CD4-positive, alpha-beta T cell treated with Interleukin-1 beta for 1 hour (primary cell): ENCODE measurements at regions not wholly inside any gene's neighbourhood (a gene's known extent, or its start where the extent isn't known, plus 50 kb on each side); places are given as distances from the start of the nearest gene placed in this dataset.

ENCODE experiments used
- DNase-seq, 2 donors: peaks; one replicate each; pipeline ENCODE4 v3.0.0-alpha.2; 2020 to 2022

DNA sequence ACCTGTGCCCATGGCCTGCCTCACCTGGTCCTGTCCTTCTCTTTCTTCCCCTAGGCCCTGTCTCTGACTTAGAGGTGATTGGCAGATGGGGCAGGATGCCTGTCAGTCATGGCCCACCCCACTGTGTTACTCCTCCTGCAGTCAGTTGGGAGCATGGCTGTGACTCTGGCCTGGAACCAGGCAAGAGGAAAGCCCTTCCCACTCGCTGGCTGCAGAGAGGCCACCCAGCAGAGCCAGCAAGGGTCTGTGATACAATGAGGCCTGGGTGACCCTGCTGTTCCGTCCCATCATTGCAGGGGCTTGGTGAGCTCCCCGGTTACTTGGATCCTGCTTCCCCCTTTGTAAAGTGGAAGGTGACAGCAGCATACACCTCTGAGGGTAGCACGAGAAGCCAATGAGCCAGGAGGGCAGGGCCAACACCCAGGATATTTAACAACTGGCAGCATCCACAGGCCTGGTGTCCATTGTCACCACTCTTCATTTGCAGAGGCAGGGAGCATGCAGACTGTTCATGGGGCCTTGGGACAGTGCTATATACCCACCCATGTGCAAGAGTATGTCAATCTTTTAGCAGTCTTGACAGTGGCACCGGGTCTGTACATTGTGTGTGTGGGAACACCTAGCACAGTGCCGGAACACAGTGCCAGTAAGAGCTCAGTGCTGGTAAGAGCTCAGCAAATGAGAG lies 191.0 kb upstream of the C1orf174 start:
- DNase-seq: no peak

DNA sequence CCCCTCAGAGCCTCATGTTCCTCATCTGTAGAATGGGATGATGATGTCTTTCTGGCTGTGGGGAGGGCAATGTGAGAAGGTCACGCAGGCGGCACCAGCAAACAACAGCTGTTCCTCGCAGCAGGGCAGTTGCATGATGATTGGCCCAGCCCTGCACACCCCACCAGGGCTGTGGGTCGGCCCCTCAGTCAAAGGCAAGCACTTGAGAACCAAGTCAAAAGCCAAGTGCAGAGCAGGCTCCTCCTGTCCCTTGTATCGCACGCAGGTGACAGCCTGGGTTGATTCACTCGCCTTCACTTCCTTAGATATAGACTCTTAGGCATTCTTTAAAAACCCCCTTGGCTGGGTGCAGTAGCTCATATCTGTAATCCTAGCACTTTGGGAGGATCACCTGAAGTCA lies 191.9 kb upstream of the C1orf174 start:
- no peak for DNase-seq

DNA sequence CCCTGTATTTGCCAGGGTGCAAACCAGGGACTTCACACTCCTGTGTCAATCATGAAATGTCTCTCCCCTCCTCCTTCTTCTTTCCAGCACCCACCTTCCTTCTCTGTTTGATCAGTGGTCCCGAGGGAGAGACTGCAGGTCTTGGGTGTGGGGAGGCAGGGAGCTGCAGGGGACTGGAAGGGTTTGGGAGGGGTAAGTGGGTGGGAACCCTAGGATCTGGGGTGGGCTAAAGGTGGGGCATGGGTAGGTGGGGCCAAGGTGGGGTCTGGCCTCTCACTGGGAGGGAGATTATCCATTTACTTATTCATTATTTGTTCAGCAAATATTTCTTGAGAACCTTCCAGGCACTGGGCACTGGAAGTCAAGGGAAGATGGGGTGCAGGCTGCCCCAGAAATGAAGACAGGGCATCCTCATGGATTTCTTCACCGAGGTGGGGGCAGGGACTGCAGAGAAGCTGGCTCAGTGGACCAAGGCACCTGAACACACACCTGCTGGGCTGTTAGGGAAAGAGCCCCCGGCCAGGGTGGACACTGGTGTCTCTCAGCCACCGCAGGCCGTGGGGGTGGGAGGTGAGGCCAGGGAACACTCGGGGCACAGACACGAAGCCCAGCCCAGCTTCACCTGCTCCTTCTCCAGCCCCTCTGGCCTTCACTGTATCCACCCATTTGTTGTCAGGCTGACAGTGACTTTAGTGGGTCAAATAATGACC lies 193.9 kb upstream of the C1orf174 start:
- DNase-seq: no peak

DNA sequence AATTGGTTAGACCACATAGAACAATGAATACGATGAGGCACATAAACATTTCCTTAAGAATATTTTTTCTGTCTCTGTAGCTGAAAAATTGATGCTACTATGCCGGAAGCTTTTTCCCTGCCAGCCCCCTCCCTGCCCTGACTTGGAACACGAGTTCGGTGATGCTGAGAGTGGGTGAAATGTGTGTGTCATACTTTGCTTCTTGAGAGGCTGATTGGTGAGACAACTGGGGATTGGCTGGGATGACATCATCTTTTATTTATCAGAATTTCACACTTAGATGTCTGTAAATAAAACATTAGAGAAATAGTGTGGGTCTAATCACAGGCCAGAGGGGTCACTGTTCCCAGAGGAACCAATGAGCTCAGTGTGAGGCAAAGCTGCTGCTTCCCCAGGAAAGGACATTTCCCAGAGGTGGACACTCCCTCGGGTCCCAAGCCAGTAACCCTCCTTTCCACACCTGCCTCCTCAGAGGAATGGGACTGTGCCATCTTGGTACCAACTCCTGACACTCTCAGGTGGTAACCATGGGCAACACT lies 195.4 kb upstream of the C1orf174 start:
- no peak for DNase-seq

DNA sequence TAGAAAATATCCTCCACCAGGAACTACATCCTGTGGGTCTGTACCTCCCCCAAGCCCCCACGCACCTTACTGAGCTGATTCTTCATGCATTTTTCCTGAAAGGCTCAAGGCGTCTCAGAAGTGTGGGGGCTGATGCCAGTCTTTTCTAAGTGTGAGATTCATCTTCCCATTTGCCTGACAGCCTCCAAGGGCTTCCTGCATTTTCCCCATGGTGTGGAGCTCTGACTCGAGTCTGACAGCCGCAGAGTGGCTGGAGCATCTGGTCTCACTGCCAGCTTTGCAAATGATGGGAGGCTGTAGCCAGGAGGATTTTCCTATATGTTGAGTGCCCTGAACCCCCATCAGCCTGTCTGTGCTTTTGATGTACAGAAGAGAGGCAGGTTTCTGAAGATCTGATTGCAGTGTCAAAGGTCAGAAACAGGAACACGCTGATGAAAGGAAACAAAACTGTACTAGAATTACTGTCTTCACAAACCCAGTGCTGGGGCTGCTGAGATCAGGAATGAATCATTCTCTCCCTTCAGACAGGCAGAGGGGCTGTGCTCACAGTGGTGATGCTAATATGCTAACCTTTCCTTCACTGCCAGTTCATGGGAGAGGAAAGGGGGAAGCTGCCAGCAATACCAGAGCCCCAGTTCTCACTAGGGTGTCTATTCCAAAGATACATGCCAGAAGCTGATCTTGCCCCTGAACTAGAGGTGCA lies 201.5 kb upstream of the C1orf174 start:
- DNase-seq: no peak

DNA sequence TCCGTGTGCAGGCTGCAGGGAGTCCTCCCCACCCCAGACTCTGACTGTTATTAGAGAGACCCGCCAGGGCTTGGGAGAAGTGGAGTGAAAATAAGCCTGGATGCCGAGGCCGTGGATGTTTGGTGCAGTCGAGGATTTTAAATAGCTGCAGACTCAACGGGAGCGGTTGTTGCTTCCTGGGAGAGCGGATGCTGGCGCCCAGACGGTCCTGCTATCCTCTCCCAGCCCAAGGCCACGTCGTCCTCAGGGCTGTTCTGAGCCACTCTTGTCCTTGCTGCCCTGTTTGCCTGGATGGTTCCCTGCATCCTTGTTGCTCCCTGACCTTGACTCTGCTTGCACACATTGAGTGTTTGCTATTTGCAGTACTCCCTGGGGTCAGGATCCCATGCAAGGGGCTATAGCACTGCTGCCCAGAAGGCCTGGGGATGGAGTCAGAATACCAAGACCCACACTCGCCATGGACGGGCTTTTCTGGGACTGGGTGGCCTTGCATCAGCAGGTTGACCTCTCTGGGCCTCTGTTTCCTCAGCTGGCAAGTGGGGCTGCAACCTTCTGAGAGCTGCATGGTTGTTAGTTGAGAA lies 205.3 kb upstream of the C1orf174 start:
- DNase-seq: no peak

DNA sequence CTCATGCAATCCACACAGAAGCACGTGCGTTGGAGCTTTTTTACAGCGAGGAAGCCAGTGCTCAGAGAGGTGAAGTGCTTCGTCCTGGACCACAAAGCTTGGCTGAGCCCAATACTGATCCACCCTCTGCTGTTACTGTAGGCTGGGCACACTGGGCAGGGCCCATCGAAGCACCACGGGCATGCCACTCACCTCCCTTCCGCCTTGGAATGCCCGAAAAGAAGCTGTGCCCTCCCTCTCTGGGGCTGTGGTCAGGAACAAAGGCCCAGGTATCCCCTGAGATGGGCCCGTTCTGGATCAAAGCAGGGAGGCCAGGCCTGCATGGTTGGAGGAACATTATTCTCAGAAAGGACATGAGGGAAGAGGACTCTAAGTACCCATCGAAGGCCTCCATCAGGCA lies 206.7 kb upstream of the C1orf174 start:
- DNase-seq: no peak

DNA sequence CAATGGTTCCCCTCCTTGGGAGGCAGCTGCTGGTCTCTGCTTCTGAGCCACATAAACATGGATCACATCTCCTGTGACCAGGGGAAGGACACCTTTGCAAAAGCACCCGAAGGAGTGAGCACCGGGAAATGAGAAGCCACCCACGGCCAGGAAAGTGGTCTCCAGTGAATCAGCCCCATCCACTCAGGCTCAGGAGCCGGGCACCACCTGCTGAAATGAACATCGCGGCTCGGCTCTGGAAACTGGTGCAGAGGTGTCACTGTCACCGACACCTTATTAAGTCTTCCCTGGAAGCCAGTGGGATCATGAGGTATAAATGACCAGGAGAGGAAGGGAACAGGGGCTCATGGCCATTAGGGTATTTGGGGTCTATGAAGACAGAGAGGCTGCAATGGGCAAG lies 207.2 kb upstream of the C1orf174 start:
- no peak for DNase-seq

DNA sequence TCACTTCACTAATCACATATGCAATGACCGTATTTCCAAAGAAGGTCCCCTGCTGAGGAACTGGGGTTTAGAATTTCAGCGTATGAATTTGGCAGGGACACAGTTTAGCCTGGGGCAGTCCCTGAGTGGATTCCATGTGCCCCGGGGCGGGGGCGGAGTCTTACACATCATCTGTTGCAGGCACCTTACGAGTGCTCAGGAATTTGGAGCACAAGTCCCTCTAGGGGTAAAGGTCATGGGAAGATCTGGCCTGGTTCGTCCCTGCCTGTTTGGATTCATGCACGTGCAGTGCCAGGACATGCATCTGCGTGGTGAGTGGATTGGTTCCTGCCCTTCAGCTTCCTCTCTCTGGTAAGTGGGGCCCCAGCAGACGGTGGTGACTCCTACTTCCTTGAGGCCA lies 208.3 kb upstream of the C1orf174 start:
- no peak for DNase-seq

DNA sequence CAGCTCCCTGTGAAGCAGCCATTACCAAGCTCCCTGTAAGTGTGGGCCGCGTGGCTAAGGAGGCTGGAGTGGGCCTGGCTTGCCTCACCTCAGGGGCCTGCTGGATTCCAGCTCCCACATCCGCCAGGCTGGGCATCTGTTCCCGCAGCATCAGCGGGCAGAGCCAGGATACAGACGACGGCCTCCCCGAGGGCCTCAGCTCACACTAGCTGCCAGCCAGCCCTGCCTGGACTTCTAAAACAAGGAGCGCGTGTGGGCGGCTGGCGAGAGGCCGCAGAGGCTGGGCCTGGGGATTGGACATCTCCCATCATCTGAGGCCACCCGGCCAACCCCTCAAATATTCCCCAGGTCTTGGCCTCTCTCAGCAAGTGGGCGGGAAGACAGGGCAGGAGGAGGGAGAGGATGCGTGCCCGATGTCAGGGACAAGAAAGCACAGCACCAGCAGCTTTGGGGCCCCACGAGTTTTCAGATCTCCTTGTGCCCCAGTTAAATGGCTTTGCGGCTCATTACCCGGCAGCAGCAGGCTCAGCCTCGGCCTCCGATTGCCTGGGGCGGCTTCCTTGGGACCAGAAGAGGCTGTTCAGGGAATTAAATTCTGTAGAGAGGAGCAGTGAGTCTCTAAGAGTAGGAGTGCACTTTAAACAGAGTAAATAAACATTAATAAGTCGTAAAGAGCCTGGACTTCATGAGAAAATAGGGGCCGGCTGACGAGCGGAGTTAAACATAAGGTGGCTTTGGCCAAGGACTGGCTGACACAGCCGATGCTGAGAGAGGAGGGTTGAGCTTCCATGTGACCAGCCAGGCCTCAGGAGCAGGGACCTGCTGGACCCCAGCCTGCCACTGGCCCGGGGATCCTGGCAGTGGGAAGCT lies 208.9 kb upstream of the C1orf174 start:
- DNase-seq: no peak

DNA sequence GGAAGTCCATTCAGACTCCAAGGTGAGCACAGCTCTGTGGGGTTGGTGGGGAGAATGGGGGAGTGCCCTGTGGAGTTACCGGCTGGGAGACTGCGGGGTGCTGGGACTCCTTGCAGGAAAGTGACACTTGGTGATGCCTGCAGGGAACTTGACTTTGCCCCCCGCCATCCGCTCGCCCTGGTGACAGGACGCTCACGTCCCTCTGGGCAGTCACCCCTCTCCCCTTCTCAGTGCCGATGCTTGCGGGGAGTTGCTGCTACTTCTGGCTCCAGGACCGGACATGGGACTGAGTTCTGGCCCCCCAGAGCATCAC lies 209.5 kb upstream of the C1orf174 start:
- DNase-seq: no peak

DNA sequence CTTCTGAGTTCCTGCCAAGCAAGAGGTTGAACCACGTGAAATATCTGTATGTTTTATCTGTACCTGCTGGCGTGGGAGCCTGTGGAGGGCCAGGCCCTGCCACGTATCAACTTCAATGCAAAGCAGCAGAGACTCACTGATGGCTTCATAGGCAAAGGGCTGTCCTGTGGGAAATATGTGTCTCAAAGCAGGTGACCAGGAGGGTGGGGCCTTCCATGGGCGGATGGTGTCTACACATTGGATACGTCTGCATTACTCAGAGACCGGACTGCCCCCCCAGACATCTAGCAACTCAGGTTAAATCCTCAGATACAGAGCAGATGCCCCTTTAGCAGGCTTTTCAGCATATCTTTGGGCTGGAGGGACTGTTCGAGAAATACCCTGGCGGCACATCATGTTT lies 210.8 kb upstream of the C1orf174 start:
- no peak for DNase-seq

DNA sequence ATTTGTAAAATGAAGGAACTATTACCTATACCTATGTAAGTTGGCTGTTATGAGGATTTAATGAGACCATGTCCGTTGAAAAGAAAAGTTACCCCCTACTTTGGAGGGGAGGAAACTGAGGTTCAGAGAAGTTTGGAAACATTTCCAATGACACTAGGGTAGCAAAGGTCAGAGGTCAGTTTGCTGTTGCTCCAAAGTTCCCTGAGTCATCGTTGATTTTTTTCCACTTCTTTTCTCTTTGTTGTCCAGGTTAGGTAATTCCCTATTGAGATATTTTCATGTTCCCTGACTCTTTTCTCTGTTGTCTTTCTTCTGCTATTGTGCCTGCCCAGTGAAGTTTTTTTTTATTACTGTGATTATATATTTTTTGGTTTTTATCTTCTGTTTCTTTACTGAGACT lies 213.8 kb upstream of the C1orf174 start:
- DNase-seq: no peak

DNA sequence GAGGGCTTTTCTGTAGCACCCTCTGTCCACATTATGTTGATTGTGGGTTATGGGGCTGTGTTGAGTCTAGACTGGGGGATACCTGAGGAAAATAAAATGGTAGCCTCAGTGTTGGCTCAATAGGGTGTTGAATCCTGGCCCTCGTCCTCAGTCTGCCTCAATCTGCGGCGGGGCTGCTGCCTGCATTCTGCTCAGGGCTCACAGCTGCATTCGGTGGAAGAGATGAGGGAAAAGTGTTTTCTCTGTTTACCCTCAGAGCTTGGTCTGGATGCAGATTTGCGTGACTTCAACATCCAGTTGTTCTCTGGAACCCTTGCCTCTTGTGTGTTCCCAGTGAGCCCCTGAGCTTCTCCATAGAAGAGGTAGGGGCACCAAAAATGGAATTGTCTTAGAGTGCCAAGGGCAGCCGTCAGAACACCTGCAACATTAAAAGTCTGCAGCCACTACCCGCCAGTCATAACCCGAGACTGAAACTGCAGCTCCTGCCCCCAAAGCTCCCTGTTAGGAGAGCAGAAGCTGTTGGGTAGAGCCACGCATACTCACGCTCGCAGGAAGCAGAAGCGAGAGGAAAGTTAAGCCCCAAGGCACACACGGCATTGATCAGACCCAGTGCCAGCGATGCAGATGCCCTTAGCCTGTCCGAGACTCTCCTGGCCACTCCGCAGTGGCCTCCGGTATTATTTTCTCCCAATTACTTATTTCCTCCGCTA lies 215.3 kb upstream of the C1orf174 start:
- no peak for DNase-seq

DNA sequence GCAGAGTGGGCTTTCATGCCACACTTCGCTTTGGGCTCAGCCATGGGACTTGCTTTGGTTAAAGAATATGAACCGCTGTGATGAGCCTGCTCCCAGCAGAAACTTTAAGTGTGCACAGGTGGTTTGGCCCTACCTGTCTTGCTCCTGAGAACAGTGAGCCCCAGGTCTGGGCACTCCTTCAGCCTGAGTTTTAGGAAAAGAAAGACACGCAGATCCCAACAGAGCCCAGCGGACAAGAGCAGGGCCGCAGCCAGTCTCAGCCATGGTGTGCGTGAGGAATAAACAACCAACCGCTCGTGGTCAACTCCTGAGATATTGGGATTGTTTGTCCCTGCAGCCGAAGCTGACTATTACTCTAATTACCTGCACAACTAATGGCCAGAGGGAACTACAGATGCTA lies 217.1 kb upstream of the C1orf174 start:
- DNase-seq: no peak

DNA sequence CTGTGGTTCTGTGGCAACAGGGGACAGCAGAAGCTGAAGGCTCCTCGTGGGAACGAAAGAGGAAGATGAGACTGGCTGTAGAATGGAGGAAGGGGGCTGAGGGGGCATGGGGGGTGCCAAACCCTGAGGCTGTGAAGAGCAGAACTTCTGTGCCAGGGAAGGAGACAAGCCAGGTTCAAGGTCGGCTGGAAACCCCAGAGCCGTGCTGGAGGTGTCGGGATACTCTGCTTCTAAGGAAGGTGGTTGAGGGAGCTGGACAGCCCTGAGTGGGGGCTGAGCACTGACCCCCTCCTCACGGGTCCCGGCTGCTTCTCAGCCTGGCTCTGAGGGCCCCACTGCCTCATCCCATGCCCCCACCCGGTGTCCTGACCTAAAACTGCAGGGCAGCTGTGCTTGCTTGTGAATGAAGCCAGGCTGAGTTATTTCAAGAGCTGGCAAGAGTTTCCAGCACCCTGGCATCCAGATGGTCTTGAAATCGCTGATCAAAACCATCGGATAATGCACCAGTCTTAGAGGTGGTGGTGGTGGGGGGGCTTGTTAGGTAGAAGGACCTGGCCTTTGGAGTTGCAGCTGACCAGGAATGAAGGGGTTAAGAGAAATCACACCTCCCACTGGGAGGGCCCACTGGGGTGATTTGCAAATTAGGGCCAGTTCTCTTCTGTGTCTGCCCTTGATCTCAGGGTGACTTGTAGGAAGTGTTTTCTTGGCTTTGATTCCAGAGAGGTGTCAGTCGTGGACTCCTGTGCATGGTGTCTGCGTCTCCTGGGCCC lies 218.9 kb upstream of the C1orf174 start:
- no peak for DNase-seq

DNA sequence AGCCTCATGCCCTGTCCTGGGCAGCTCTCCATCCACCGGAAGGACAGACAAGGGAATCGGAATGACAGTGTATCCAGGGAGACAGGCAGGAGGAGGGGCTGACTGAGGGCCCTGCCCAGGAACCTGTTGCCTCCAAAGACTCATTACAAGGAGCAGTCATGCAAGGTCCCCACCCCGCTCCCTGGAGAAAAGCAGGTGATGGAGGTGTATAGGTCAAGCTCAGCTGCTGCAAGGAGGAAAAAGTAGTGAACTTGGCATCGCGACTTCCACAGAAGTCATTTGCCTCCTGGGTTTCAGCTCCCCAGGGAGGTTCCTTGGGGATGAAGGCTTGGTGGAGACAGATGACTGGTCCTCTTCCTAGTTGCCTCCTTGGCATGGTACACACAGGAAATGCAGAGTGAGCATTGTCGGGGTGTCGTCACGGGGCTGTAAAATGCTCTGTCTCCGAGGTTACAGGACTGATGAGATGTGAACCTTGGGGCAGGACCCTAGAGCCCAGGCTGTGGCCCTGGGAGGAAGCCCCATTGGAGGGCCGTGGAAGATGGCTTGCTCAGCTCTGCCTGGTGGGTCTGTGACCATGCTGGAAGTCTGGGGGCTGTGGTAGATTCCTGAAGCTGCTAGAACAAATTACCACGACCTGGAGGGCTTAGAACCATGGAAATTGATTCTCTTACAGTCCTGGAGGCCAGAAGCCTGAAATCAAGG lies 219.6 kb upstream of the C1orf174 start:
- DNase-seq: no peak

DNA sequence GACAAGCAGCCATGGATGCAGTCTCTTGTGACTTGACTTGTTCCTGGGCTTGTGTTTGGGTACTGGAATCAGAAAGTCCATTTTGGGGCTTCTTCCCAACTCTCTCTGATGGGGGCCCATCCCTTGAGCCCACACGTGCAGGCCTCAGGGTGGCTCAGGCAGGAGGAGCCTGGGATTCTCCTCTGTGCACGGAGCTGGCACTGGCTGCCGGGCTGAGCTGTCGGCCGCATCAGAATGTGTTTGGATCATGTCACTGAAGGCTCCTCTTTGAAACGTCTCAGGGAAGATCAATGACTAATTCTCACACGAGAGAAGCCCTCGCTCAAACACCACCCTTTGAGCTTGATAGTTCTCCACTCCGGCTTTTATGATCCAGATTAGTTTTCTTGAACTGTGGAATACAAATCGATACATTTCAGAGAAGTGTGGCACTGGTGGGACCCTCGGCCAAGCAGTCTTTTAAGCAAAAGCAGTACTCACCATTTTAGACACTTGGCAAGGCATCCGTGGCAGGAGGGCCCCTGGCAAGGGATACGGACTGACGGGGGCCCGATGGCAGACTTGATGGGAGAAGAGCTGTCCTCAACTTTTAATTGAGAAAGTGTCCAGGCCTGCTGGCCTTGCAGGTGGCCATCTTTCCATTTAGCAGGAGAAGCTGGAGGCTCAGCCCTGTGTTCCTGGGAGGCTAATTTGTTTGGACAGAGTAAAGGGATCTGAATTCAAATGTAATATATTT lies 220.7 kb upstream of the C1orf174 start:
- no peak for DNase-seq

DNA sequence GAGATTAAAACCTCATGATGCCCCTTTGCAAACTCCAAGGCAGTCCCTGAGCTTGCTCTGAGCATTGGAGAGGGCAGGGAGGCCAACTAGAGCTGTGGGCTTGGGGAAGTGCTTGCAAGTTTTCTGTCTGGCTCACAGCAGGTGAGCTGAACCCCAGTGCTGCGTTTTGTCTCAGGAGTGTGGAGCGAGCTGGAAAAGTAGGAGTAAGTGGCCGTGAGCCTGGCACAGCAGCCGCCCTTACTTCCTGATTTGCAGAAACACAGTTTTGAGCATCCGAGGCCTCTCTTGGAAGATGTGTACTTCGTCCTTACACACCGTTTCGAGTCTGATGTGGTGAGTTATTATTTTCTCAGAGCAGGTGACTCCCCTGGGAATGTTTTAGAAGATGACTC lies 221.2 kb upstream of the C1orf174 start:
- no peak for DNase-seq
